VCaP (cell line): ENCODE measurements at regions not wholly inside any gene's neighbourhood (a gene's known extent, or its start where the extent isn't known, plus 50 kb on each side); places are given as distances from the start of the nearest gene placed in this dataset.

Experiments
- H3K27ac ChIP-seq: fragments of 450-650 bp; 2 replicates; pipeline ENCODE4 v1.5.1; 2017
- CTCF ChIP-seq: fragments of 450-650 bp; conservative IDR thresholded peaks from 2 replicates; pipeline ENCODE4 v1.5.1; 2017; ENCODE audit warnings: mild to moderate bottlenecking, moderate library complexity

- TF ChIP-seq CTCF: no peak
Observed at GRCh38 chr6:66362888-66363287, 655.9 kb upstream of the EYS start.

GRCh38 chr6:66361886-66362285, 654.9 kb upstream of the EYS start:
- H3K27ac ChIP-seq: no peak overlapping the region
- TF ChIP-seq CTCF: no peak

More at GRCh38 chr6:66362888-66363287, 655.9 kb upstream of the EYS start:
- H3K27ac ChIP-seq: no peak overlapping the region

- no peak overlapping the region for H3K27ac ChIP-seq
- no peak for TF ChIP-seq CTCF
Observed at GRCh38 chr6:66357781-66358180, 650.8 kb upstream of the EYS start.

- no peak overlapping the region for H3K27ac ChIP-seq
- no peak for TF ChIP-seq CTCF
Observed at GRCh38 chr6:66355471-66355870, 648.4 kb upstream of the EYS start.

- H3K27ac ChIP-seq: no peak overlapping the region
- no peak for TF ChIP-seq CTCF
Observed at GRCh38 chr6:66344796-66345195, 637.8 kb upstream of the EYS start.

GRCh38 chr6:66340736-66341135, 633.7 kb upstream of the EYS start:
- TF ChIP-seq CTCF: no peak
- H3K27ac ChIP-seq: no peak overlapping the region

- no peak for TF ChIP-seq CTCF
- H3K27ac ChIP-seq: no peak overlapping the region
Observed at GRCh38 chr6:66336176-66336575, 629.1 kb upstream of the EYS start.

GRCh38 chr6:66328200-66328599, 621.2 kb upstream of the EYS start:
- no peak for TF ChIP-seq CTCF
- no peak overlapping the region for H3K27ac ChIP-seq
